NCI-H2196 (cell line): ENCODE measurements at regions not wholly inside any gene's neighbourhood (a gene's known extent, or its start where the extent isn't known, plus 50 kb on each side); places are given as distances from the start of the nearest gene placed in this dataset.

Source experiments
- DNase-seq: peaks from one replicate; lab custom pipeline; 2025; ENCODE audit not compliant: unreplicated experiment; lab: John Stamatoyannopoulos, UW

DNA sequence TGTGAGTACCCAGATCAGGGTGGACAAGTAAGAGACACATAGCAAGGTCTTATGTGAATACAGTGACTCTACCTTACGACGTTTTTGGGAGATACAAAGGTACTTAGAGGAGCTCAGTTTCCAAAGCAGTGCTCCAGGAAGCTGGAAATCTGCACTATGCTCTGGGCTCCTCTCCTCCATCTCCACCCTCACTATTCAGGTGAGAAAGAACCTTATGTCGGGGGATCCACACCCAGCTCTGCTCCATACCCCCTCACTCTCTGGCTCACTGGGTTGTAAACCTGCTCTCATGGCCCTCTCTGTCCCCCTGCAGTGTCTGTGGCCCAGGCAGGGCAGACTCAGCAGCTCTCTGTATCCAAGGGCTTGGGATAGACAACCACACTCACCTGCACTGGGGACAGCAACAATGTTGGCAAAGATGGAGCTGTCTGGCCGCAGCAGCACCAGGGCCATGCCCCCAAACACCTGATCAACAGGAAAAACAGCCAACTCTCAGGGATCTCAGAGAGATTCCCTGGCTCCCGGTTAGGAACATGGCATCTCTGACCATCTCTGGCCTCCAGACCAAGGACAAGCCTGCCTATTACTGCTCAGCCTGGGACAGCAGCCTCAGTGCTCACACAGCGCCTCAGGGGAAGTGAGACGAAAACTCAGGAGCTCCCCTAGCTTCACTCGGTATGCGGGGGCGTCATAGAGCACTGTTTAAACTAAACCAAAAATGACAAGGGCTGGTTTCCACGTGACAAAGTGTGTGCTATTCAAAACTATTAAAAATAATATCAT is 60.9 kb upstream of the TOP3B start:
- DNase-seq: no peak

DNA sequence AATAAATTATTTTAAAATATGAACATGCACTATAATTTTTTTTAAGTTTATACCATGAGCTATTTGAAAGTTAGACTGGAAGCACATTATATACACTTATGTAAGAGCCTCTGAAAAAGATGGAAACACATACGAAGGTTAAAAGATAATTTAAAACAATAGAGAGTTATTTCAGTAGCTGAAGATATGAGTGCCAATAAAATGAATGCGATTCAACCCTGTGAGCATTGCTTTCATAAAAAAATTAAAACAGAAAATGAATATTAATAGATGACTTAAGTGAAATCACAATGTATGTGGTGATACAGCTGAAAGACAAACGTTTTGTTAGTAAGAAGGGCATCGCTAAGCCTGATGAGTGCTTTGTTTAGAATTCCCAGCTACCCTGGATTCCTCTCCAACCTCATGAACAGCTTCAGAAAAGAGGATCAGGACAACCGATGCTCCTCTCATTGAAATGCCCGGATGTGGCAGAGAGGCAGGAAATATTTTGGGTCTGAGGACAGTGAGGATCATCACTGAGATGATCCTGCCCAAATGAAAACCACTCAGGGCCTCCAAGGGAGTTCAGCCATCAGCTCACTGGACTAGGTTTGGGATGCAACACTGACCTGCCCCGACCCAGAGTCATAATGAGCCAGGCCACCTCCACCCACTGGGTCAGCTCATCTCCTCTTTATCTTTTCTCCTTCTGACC is 60.2 kb upstream of the TOP3B start:
- no peak for DNase-seq

DNA sequence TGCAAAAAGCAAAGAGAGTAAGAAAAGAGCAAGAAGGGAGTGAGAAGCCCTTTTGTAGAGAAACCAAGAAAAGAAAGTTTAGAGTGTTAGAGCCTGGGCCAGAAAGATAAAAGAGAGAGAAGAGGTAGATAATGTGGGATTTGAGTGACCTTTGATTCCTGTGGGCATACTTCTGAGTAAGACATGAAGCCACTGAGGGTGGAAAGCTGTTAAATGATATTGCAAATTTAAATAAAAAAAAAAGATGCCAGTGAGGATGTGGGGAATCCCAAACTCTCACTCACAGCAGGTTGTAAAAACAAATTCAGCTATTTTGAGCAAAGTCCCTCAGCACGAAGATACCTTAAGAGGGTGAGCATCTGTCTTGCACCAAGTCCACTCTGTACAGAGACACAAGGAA is 59.4 kb upstream of the TOP3B start:
- no peak for DNase-seq

DNA sequence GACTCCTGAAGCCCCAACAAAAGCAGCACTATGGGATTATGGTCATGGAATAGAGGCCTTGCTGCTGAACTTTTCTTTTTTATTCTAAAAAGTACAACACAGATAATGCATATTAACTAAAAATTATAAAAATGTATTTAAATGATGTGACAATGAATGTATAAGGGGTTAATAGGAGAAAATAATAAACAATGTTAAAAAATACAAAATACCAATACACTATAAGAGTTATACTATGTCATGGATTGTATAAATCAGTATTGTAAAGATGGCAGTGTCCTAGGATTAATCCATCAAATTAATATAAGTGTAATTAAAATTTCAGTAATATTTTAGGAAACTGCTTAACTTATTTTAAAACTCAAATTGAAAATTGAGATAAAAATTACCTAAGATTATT is 58.3 kb upstream of the TOP3B start:
- no peak for DNase-seq

DNA sequence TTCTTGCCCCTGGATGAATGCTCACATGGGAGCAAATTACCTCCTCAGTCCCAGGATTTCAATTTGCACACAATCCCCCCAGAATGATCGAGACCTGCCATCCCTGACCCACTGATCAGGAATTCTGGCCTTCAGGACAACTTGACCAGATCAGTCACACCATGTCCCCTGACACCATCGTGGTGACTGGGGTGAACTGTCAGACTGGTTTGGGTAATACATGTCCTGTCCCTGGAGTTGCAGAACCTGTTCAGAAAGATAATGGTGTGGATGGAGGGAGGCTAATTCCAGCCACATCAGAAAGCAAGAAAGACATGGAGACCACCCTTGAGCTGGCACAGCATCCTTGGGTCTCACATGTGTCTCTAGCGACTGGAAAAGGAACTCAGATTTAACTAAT is 57.9 kb upstream of the TOP3B start:
- no peak for DNase-seq

DNA sequence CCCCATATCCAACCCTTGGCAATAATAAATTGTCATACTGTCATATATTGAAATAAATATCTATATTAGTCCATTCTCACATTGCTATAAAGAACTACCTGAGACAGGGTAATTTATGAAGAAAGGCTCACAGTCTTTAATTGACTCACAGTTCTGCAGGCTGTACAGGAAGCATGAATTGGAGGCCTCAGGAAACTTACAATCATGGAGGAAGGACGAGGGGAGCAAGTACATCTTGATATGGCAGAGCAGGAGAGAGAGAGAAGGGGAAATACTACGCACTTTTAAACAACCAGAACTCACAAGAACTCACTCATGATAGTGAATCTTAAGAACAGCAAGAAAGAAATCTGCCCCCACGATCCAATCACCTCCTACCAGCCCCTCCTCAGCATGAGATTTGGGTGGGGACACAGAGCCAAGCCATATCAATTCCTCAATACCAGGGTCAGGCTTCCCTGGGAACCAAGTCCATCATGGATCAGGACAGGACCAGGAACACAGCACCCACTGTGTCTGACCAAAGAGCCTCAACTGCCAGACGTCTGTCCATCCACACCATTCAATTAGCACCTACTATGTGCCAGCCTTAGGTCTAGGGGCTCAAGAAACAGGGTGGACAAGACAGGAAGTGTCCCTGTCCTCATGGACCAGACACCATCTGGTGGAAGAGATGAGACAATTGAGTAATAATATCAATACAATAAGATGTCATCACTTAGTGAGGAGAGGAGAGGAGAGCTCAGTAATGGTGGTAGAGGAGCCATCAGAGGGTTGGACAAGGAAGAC is 56.9 kb upstream of the TOP3B start:
- DNase-seq: no peak

DNA sequence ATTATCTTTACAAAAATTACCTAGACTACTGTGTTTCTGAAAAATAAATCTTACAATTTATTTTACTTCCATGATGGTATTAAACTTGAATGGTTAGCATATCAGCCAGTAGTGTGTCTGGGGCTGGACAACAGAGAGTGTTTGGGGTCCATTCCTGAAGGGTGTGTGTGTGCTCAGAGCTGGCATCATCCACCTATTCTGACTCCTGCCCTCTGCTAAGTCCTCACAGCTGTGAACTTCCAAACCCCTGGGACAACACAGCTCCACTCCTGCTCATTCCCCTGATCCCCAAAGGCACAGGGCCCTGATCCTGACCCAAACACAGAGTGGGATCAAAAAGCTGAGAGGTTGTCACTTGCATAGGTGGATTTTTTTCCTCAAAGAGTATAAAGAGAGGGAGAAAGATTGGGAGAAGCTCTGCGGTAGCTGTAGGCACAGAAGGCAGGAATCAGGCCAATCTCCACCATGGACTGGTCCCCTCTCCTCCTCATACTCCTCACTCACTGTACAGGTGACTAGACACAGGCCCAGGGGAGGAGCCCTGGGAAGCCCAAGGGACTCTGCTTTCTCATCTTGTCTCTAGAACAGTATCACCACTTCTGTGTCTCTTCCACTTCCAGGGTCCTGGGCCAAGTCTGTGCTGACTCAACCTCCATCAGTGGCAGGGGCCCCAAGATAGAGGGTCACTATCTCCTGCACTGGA is 55.7 kb upstream of the TOP3B start:
- DNase-seq: no peak

DNA sequence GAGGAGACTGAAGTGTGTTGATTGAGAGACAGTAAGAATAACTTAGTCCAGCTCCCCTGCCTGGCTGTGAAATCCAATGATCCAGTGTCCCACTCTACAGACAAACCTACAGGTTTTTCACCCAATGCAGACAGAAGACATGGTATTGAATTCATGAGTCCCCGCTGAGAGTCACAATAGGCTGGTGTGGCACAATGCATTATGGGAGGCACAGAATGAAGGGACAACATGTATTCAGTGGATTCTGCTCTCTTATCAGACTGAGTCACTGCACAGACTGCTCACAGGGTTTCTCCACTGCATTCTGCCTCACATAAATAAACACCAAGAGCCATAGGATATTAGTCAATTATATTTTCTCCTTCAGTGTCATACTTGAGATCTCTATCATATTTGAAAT is 55.2 kb upstream of the TOP3B start:
- no peak for DNase-seq

DNA sequence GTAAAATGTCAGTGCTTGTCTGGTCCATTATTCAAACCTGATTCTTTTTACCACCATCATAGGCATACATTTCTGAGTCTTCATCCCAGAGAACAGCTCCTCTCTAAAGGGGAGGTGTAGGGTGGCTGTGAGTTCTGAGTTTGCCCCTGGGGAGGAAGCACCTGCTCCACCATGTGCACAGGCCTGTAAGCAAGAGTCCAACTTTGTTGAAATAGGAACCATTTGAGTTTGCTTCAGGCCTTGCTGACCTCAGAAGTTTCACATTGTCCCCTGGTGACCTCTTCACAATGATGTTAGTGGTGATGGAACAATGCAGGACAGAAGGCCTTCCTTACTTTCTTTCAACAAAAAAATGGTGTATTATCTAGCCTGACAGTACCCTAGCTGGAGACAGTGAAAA is 54.6 kb upstream of the TOP3B start:
- DNase-seq: no peak

DNA sequence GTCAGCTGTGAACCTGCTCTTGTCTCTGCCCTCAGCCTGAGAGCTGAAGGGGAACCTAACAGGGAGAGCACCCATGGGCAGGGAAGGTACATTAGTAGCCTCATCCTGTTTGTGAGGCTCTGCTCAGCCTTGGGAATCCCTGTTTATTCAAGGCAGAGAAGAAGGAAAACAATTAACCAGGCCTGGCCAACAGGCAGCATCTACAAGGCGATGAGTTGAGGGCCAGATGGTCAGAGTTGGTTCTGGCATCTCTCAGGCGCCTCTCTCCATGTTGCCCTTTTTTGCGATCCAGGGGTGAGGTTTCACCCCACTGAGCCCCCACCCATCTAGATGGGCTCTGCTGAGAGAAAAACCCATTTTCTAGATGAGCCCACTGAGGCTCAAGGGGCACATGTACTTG is 54.0 kb upstream of the TOP3B start:
- DNase-seq: no peak

DNA sequence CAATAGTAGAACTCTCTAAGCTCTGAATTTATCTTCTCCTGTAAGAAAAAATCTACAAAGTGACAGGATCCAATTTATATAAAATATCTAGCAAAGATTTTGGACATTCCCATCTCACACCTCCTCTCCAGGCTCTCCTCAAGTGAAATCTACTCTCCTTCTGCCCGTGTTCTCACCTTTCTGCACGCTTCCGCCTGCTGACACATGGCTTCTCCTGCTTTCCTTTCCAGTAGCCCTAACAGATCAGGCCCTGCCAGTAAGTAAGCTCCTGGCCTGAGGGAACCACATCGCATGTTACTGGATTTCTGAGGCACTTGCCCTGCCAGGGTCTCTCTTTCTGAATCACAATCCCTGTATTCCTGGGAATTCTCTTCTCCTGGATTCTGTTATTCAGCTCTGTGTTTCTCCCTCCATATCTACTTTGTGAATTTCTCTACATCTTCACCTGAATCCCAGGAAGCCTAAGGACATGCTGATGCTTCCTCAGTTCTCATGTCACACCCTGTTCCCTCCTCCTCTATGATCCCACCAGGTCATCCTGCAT is 53.3 kb upstream of the TOP3B start:
- DNase-seq: no peak

DNA sequence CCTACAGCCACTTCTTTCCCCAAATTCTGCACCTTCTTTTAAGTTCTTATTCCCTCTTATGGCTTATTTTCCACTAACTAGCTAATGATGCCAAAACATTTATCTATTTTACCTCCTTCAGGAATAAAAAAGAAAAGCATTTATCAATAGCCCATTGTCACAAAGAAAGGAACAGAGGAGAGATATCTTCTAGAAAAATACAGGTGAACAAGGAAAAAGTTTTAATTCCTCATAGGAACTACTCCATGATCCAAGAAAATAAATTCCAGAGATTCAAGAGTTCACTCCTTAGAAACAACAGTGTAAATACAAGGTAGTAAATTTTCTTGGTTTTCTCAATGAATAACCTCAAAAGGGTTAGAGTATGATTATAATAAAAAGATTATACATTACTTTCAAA is 52.6 kb upstream of the TOP3B start:
- DNase-seq: no peak

DNA sequence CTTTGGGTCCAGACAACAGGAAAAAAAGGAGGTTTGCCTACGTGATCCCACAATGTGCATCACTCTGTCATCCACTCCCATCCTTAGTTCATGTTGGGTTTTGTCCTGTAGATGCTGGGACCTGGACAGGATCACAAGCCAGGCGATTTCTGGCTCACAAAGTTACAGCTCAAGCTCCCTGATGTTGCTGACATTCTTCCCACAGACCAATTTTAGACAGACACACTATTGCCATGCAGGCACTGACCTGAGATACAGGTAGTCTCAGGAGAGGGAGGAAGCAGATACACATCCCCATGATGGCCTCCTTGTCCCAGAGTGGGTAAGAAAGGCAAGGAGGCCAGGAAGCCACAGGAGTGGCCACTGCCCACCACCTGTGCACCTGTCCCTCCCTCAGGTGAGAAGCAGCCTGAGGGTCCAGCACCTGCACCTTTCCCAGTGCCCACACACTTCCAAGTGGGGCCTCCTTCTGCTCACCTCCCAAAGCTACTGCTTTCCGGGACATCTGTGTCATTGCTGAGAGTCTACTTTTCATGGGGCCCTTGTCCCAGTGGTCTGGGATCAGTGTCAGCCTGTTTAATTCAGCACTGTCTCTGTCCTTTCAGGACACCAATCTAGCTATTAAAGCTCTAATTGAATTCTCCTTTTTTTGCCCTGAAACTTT is 52.0 kb upstream of the TOP3B start:
- DNase-seq: no peak

DNA sequence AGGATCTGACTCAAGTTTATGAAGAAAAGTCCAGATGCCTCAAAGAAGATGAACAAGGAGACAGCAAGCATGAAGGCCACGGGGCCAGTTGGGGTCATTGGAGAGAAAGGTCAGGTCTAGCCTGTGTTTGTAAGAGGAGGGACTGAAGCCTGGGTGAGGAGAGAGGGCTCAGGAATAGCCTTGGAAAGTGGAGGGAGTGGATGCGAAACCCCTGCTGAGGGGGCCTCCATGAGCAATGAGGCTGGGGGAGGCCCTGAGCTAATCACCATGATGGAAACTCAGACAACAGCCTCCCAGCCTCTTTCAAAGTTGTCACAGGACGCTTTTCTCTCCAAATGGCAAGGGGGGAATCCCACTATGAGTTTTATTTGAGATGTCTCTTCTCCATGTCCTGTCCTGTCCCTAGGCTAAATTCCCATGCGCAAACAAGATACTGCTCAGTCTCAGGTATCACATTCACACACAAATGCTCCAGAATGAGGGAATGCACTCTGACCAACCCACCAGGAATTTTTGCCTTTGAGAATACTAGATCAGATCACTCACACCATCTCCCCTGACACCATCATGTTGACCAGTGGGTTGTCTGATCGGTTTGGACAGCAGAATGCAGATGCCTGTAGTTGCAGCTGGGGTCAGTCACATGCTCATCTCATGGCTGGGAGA is 51.3 kb upstream of the TOP3B start:
- DNase-seq: no peak

DNA sequence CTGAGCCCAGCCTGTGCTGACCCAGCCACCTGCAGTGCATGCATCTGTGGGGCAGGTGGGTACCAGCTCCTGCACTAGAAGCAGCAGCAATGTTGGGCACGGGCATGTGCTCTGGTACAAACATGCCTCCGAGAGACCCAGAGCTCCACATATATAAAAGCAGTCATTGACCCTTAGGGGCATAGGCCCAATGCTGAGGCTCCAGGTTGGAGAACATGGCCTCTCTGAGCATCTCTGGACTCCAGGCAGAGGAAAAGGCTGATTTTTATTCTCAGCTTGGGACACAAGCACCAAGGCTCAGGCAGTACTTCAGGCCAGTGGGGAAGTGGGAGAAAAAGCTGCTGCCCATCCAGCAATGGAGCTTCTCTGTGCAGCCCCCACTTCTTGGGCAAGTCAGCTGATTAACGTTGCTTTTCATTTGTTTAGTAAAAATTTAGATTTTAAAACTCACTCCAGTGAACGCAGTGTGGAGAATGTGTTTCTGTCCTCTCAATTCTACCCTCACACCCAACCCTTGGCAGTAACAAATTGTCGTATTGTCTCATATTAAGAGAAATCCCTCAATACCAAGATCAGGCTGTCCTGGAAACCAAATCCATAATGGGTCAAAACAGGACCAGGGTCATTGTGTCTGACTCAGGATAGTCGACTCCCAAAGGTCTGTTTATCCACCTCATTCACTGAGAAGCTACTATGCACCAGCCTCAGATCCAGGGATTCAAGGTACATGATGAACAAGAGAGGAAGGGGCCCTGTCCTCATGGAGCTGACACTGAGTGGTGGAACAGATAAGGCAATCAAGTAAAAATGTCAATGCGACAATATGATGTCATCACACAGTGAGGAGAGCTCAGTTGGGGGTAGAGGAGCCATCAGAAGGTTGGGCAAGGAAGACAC is 50.6 kb upstream of the TOP3B start:
- DNase-seq: no peak

DNA sequence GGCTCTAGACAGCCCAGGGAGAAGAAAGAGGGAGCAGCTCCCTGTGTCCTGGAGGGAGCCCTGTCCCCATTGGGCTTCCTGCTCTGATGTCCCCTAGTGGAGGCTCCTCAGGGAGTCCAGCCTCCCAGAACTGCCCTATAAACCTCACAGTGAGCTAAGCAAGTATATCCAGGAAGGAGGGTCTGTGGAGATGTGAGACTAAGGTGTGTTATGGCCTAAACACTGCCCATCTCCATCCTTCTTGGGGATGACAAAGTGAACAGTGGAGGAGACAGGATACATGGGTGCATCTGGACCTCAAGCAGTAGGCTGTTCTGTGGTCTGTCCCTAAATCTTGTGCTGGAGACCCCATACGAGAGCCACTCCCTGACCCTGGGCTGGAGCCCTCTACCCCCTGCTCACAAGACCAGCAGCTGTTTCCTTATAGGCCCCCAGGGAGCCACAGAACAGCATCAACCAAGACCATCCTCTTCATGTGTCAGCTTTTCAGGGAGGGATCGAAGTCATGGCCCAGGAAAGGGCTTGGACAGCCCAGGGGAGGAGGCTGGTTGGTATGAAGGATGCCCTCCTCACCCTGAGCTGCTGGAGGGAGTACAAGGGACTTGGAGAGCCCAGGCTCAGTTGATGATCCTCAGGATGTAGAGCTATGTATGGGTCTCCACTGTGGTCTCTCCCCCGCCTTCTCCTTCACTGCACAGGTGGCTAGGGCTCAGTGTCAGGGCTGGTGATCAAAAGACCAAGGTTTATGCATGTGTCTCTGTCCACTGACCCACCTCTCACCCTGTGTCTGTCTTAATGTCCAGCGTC is 49.7 kb upstream of the TOP3B start:
- DNase-seq: no peak
